Small intestine (tissue), 7 donors: ENCODE measurements at regions not wholly inside any gene's neighbourhood (a gene's known extent, or its start where the extent isn't known, plus 50 kb on each side); places are given as distances from the start of the nearest gene placed in this dataset.

Experiments
- DNase-seq, 2 donors: peaks; one replicate each; pipeline versions ENCODE4 v3.0.0 to v3.0.0-alpha.2; 2013
- FAIRE-seq: peaks from 2 replicates; lab custom pipeline; 2012; peaks lifted over from hg19 to GRCh38; lab: Jason Lieb, UNC
- H3K27ac ChIP-seq, 3 donors: one replicate each; pipeline ENCODE4 v1.5.1; 2013; ENCODE audit warnings: low read length in 2 of 3, mild to moderate bottlenecking in 2 of 3, control low read depth in 1 of 3, inconsistent platforms in 1 of 3, low read depth in 1 of 3, moderate library complexity in 1 of 3
- H3K27me3 ChIP-seq, 3 donors: one replicate each; pipeline ENCODE4 v1.6.1; 2013; ENCODE audit warnings: low read length in 3 of 3, inconsistent platforms in 1 of 3; ENCODE audit not compliant: control insufficient read depth in 3 of 3, insufficient read depth in 3 of 3
- H3K36me3 ChIP-seq, 3 donors: one replicate each; pipeline ENCODE4 v1.6.1; 2013; ENCODE audit warnings: low read length in 3 of 3, inconsistent platforms in 1 of 3, low read depth in 1 of 3, mild to moderate bottlenecking in 1 of 3, moderate library complexity in 1 of 3; ENCODE audit not compliant: control insufficient read depth in 3 of 3, insufficient read depth in 2 of 3
- H3K4me1 ChIP-seq, 3 donors: one replicate each; pipeline ENCODE4 v1.6.1; 2013; ENCODE audit warnings: low read length in 2 of 3, inconsistent platforms in 1 of 3, low read depth in 1 of 3, mild to moderate bottlenecking in 1 of 3, moderate library complexity in 1 of 3; ENCODE audit not compliant: control insufficient read depth in 3 of 3, insufficient read depth in 2 of 3
- H3K4me3 ChIP-seq, 3 donors: one replicate each; pipeline ENCODE4 v1.5.1; 2013; ENCODE audit warnings: low read length in 3 of 3, control low read depth in 1 of 3, inconsistent platforms in 1 of 3, low read depth in 1 of 3, mild to moderate bottlenecking in 1 of 3, moderate library complexity in 1 of 3
- H3K9me3 ChIP-seq, 2 donors: one replicate each; pipeline ENCODE4 v1.6.1; 2013; ENCODE audit warnings: low read depth in 1 of 2, low read length in 1 of 2; ENCODE audit not compliant: control insufficient read depth in 2 of 2, insufficient read depth in 1 of 2
- WGBS, 3 donors: extraction: QIAGEN DNeasy Blood & Tissue Kit; methylation state at CpG; one replicate each; pipeline ENCODE4 v1.1.7; 2013; 5-methylcytosine and 5-hydroxymethylcytosine counted together
- donor health status: healthy with polysubstance abuse.
- donor health status: control.
- donor health status: control.
- donor health status: Bipolar disorder and iron deficiency.
- donor health status: healthy.

GRCh38 chr9:117521293-117521692 is 106.4 kb upstream of the ASTN2 start:
- DNase-seq, result no peak
- Histone ChIP-seq H3K27ac (no peak overlapping the region), H3K27me3 (no peaks in the 10 kb centered on the region), H3K4me1 (no peaks in the 10 kb centered on the region), H3K4me3 (no peak overlapping the region), H3K36me3 (no peaks in the 10 kb centered on the region), H3K9me3 (no peaks in the 10 kb centered on the region)
- WGBS, 3 donors, result 72 to 80% (median 79%) methylated on average over 4 of the region's 4 CpGs
- FAIRE-seq, result no peak

DNA sequence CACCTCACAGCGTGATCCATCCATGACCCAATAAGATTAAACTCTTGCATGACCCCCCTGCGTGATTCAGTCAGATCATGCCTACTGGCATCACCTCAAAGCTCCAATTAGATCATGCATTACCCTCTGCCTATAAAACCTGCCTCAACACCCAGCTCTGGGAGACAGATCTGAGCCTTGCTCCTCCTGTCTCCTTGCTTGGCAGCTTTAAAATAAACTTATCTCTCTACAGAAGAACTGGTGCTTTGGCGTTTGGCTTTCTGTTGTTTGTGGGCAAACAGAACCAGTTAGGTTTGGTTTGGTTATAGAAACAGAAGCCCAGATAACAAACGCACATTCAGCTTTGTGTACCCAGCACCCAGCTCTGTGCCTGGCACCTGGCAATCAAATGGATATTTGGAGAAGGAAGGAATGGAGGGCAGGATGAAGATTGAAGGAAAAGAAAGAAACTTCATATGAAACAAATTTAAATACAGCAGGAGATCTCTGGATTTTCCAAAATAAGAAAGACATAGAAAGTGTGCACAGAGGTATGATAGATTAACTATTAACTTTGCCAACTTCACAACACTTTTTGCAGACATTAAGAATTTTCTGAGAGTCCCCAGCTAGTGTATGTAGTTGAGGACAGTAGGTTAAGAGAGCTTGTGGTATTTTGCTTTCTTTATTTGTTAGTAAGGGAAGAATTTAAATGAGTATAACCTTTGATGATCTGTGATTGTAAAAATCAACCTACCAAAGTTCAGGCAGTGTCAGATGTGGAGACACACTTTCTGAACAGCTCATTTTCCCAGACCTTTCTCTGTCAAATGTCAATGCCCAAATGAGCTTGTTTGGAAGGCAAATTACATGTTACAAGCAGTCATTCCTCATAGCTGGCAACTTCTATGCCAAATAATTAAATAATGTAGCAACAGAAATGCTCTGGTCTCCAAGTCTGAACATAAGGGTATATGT is 102.1 kb upstream of the ASTN2 start:
- Histone ChIP-seq H3K27ac (no peak overlapping the region), H3K27me3 (no peaks in the 10 kb centered on the region), H3K9me3 (no peaks in the 10 kb centered on the region), H3K36me3 (no peaks in the 10 kb centered on the region), H3K4me3 (no peak overlapping the region), H3K4me1 (no peaks in the 10 kb centered on the region)
- DNase-seq (no peak), FAIRE-seq (no peak)
- WGBS, 3 donors, result 40 to 65% (median 56%) methylated on average over 4 of the region's 4 CpGs

DNA sequence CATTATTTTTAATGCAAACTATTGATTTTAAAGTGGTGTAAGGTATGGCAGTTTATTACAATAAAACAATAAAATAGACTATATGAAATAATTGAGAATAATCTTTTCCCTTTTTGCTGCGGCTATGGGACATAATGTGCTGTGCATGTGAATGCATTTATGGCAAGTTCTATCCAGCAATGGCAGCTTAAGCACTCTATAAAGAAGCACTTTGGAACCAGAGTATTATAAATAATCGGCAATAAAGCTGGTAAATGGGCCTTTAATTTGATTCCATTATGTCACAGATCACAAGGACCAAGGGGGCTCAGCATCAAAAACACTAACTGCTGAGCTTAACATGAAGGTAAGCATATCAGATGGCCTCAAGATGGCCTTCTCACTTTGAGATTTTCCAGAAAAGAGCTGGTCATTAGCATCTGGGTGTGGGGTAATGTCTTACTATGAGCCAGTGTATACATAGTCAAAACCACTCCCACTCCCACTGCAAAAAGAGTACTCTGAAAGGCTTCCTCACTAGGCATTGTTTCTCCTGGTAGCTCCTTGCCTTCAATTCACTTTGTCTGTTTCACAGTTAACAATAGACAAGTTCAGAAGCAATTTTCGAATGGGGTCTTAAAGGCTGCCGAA is 97.1 kb upstream of the ASTN2 start:
- FAIRE-seq (no peak), DNase-seq (no peak)
- Histone ChIP-seq H3K36me3 (no peaks in the 10 kb centered on the region), H3K27ac (no peak overlapping the region), H3K9me3 (no peaks in the 10 kb centered on the region), H3K4me1 (no peaks in the 10 kb centered on the region), H3K4me3 (no peak overlapping the region), H3K27me3 (no peaks in the 10 kb centered on the region)
- 55 to 78% (median 65%) methylated on average over 4 of the region's 4 CpGs for WGBS, 3 donors

- Histone ChIP-seq H3K4me3 (no peak overlapping the region), H3K27ac (no peak overlapping the region), H3K9me3 (peaks cover 0 to 2% of the 10 kb centered on the region in 2 donors), H3K27me3 (no peaks in the 10 kb centered on the region), H3K36me3 (no peaks in the 10 kb centered on the region), H3K4me1 (peaks cover 0 to 11% (median 0%) of the 10 kb centered on the region in 3 donors)
- FAIRE-seq (no peak), DNase-seq (no peak)
- WGBS, 3 donors, result 73 to 90% (median 79%) methylated on average over 2 of the region's 2 CpGs
These were observed 81.5 kb upstream of the ASTN2 start for GRCh38 chr9:117496307-117496706.

GRCh38 chr9:117494401-117495090 is 79.7 kb upstream of the ASTN2 start:
- WGBS, 3 donors, result 6 to 22% (median 10%) methylated on average over 3 of the region's 3 CpGs
- DNase-seq (peak; percentile 30 to 53), FAIRE-seq (no peak)
- H3K27me3 ChIP-seq, result no peaks in the 10 kb centered on the region
- H3K4me3 ChIP-seq, result no peak overlapping the region
- H3K4me1 ChIP-seq, result peaks cover 0 to 19% (median 0%) of the 10 kb centered on the region in 3 donors
- peaks cover 0 to 2% of the 10 kb centered on the region in 2 donors for H3K9me3 ChIP-seq
- no peak overlapping the region for H3K27ac ChIP-seq
- H3K36me3 ChIP-seq, result no peaks in the 10 kb centered on the region

DNA sequence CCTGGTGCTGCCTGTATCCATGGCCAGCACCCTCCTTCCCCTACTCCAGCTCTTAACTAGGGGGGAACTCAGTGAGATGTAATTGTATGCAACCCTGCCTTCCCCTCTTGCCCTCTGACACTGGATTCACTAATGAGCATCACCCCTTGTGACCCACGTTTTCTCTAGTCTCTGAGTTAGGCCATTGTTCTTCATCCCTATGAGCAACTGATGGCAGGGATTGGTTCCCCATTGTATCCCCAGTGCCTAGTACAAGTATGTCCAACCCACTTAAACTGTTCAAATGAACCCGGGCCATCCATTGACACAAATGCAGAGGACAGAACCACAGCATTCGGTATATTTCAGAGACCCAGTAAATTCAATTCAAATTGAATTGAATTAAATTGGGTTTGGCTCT is 77.6 kb upstream of the ASTN2 start:
- Histone ChIP-seq H3K27me3 (no peaks in the 10 kb centered on the region), H3K4me3 (no peak overlapping the region), H3K36me3 (no peaks in the 10 kb centered on the region), H3K4me1 (peaks cover 0 to 19% (median 0%) of the 10 kb centered on the region in 3 donors), H3K27ac (no peak overlapping the region), H3K9me3 (no peaks in the 10 kb centered on the region)
- WGBS, 3 donors, result 70 to 84% (median 74%) methylated on average over 3 of the region's 3 CpGs
- FAIRE-seq (no peak), DNase-seq (no peak)

- Histone ChIP-seq H3K27me3 (no peaks in the 10 kb centered on the region), H3K27ac (peak overlapping the region in 1 of 3 donors; percentile 69)
- peak; percentile 65 for FAIRE-seq
These were observed 76.6 kb upstream of the ASTN2 start for GRCh38 chr9:117491491-117491890.

GRCh38 chr9:117490199-117490598 is 75.3 kb upstream of the ASTN2 start:
- Histone ChIP-seq H3K4me3 (no peak overlapping the region), H3K27me3 (no peaks in the 10 kb centered on the region), H3K36me3 (no peaks in the 10 kb centered on the region), H3K27ac (no peak overlapping the region), H3K9me3 (no peaks in the 10 kb centered on the region), H3K4me1 (peaks cover 0 to 19% (median 0%) of the 10 kb centered on the region in 3 donors)
- DNase-seq (no peak), FAIRE-seq (no peak)

More at GRCh38 chr9:117491491-117491890, 76.6 kb upstream of the ASTN2 start:
- 8 to 40% (median 25%) methylated on average over 4 of the region's 4 CpGs for WGBS, 3 donors
- H3K4me3 ChIP-seq, result no peak overlapping the region
- peaks cover 0 to 19% (median 0%) of the 10 kb centered on the region in 3 donors for H3K4me1 ChIP-seq
- DNase-seq, result peak; percentile 92 to 97
- no peaks in the 10 kb centered on the region for H3K36me3 ChIP-seq
- no peaks in the 10 kb centered on the region for H3K9me3 ChIP-seq
